Smooth muscle cell (in vitro differentiated cells): ENCODE measurements at regions not wholly inside any gene's neighbourhood (a gene's known extent, or its start where the extent isn't known, plus 50 kb on each side); places are given as distances from the start of the nearest gene placed in this dataset.

Experiments used
- DNase-seq: peaks from one replicate; lab custom pipeline; 2025; ENCODE audit not compliant: unreplicated experiment; lab: John Stamatoyannopoulos, UW
- H2AFZ ChIP-seq: fragments of 200-600 bp; sonication (generic); 2 replicates; pipeline ENCODE4 v1.6.0; 2016; ENCODE audit warnings: antibody characterized with exemption, low read depth, mild to moderate bottlenecking
- H3F3A ChIP-seq: fragments of 200-600 bp; sonication (generic); 2 replicates; pipeline ENCODE4 v1.6.0; 2017; ENCODE audit warnings: antibody characterized with exemption, low read depth
- H3K27ac ChIP-seq: fragments of 200-600 bp; sonication (generic); 2 replicates; pipeline ENCODE4 v1.5.1; 2016; ENCODE audit warnings: low read depth, mild to moderate bottlenecking
- H3K27me3 ChIP-seq: fragments of 200-600 bp; sonication (generic); 2 replicates; pipeline ENCODE4 v1.6.1; 2016; ENCODE audit warnings: low read depth, mild to moderate bottlenecking
- H3K36me3 ChIP-seq: fragments of 200-600 bp; sonication (generic); 2 replicates; pipeline ENCODE4 v1.5.1; 2016; ENCODE audit warnings: low read depth
- H3K4me1 ChIP-seq: fragments of 200-600 bp; sonication (generic); 2 replicates; pipeline ENCODE4 v1.5.1; 2016; ENCODE audit warnings: low read depth
- H3K4me2 ChIP-seq: fragments of 200-600 bp; sonication (generic); 2 replicates; pipeline ENCODE4 v1.6.0; 2016; ENCODE audit warnings: mild to moderate bottlenecking
- H3K4me3 ChIP-seq: fragments of 200-600 bp; sonication (generic); 2 replicates; pipeline ENCODE4 v1.5.1; 2016; ENCODE audit warnings: mild to moderate bottlenecking
- H3K79me2 ChIP-seq: fragments of 200-600 bp; sonication (generic); 2 replicates; pipeline ENCODE4 v1.6.0; 2016; ENCODE audit warnings: low read depth, mild to moderate bottlenecking
- H3K9ac ChIP-seq: fragments of 200-600 bp; sonication (generic); 2 replicates; pipeline ENCODE4 v1.6.0; 2016; ENCODE audit warnings: low read depth
- H3K9me3 ChIP-seq: fragments of 200-600 bp; sonication (generic); replicated peaks from 2 replicates; pipeline ENCODE4 v1.5.1; 2016; ENCODE audit warnings: low read depth
- H4K20me1 ChIP-seq: fragments of 200-600 bp; sonication (generic); 2 replicates; pipeline ENCODE4 v1.6.0; 2016; ENCODE audit warnings: low read depth
- CTCF ChIP-seq: fragments of 200-600 bp; sonication (generic); IDR thresholded peaks from 2 replicates; pipeline ENCODE4 v1.5.1; 2017; ENCODE audit warnings: borderline replicate concordance, mild to moderate bottlenecking, antibody characterized with exemption; ENCODE audit not compliant: insufficient read depth, poor library complexity, severe bottlenecking
- WGBS: methylation state at CpG from one replicate; pipeline ENCODE4 v1.1.7; 2016; ENCODE audit warnings: low lambda C conversion rate; 5-methylcytosine and 5-hydroxymethylcytosine counted together

DNA sequence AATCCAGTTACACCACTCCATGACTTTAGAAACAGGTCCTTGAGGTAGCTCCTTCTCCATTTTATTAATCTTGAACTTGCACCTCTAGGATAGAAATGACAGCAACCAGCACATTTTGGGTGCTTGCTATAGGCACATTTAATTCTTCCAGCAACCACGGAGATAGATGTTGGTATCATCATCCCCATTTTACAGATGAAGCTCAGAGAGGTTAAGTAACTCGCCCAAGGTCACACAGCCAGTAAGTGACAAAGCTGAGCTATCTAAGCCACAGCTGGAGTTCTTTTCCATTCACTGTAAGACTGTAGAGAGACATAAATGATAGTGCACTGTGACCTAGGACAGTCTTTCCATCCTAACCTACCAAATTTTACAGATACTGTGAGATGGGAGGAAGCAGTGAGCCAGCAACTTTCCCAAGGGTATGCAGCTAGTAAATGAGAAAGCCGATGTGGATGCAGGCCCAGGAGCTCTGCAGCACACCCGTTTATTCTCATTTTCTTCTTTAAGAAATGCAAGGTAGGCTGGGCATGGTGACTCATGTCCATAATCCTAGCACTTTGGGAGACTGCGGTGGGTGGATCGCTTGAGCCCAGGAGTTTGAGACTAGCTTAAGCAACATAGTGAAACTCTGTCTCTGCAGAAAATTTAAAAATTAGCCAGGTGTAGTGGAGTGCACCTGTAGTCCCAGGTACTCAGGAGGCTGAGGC, 103.2 kb downstream of the TBX5 start:
- Histone ChIP-seq H4K20me1 (no peaks in the 10 kb centered on the region), H3K27ac (no peak overlapping the region), H3K4me1 (no peaks in the 10 kb centered on the region), H3K27me3 (peaks cover 10% of the 10 kb centered on the region), H2AFZ (no peak overlapping the region), H3K9ac (no peak overlapping the region), H3K9me3 (no peaks in the 10 kb centered on the region), H3F3A (no peaks in the 10 kb centered on the region), H3K36me3 (no peaks in the 10 kb centered on the region), H3K4me2 (no peak overlapping the region), H3K79me2 (no peaks in the 10 kb centered on the region), H3K4me3 (no peak overlapping the region)
- 51% methylated on average over 6 of the region's 6 CpGs for WGBS
- TF ChIP-seq CTCF, result no peak
- DNase-seq, result no peak

- no peak overlapping the region for H3K9ac ChIP-seq
- no peaks in the 10 kb centered on the region for H3K9me3 ChIP-seq
- H3K36me3 ChIP-seq, result no peaks in the 10 kb centered on the region
- no peaks in the 10 kb centered on the region for H3F3A ChIP-seq
- no peaks in the 10 kb centered on the region for H4K20me1 ChIP-seq
- H3K4me2 ChIP-seq, result peak overlapping the region; percentile 14
- H2AFZ ChIP-seq, result no peak overlapping the region
- no peak for TF ChIP-seq CTCF
- no peak overlapping the region for H3K27ac ChIP-seq
- no peaks in the 10 kb centered on the region for H3K4me1 ChIP-seq
- H3K79me2 ChIP-seq, result no peaks in the 10 kb centered on the region
- H3K4me3 ChIP-seq, result no peak overlapping the region
- no peak for DNase-seq
- H3K27me3 ChIP-seq, result peaks cover 10% of the 10 kb centered on the region
- WGBS, result 35% methylated on average over 8 of the region's 8 CpGs
Observed at GRCh38 chr12:114302117-114302516, 103.8 kb downstream of the TBX5 start.

GRCh38 chr12:114294303-114294685, 111.7 kb downstream of the TBX5 start:
- H3K4me3 ChIP-seq, result no peak overlapping the region
- no peaks in the 10 kb centered on the region for H3F3A ChIP-seq
- WGBS, result 76% methylated on average over 3 of the region's 3 CpGs
- TF ChIP-seq CTCF, result no peak
- H3K79me2 ChIP-seq, result no peaks in the 10 kb centered on the region
- peaks cover 2% of the 10 kb centered on the region for H3K27me3 ChIP-seq
- DNase-seq, result no peak
- H2AFZ ChIP-seq, result no peak overlapping the region
- no peaks in the 10 kb centered on the region for H3K4me1 ChIP-seq
- H3K36me3 ChIP-seq, result no peaks in the 10 kb centered on the region
- H3K27ac ChIP-seq, result no peak overlapping the region
- H3K9me3 ChIP-seq, result no peaks in the 10 kb centered on the region
- no peak overlapping the region for H3K9ac ChIP-seq
- no peak overlapping the region for H3K4me2 ChIP-seq
- H4K20me1 ChIP-seq, result no peaks in the 10 kb centered on the region
